ENCODE measurements at regions not wholly inside any gene's neighbourhood (a gene's known extent, or its start where the extent isn't known, plus 50 kb on each side); places are given as distances from the start of the nearest gene placed in this dataset.

GRCh38 chr10:25687521-25687920, 246.5 kb upstream of the MYO3A start:
- ATAC-seq, result no peak
- TF ChIP-seq, protein P1, sequence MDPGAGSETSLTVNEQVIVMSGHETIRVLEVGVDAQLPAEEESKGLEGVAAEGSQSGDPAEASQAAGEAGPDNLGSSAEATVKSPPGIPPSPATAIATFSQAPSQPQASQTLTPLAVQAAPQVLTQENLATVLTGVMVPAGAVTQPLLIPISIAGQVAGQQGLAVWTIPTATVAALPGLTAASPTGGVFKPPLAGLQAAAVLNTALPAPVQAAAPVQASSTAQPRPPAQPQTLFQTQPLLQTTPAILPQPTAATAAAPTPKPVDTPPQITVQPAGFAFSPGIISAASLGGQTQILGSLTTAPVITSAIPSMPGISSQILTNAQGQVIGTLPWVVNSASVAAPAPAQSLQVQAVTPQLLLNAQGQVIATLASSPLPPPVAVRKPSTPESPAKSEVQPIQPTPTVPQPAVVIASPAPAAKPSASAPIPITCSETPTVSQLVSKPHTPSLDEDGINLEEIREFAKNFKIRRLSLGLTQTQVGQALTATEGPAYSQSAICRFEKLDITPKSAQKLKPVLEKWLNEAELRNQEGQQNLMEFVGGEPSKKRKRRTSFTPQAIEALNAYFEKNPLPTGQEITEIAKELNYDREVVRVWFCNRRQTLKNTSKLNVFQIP (CRISPR knock-in tag; IDR thresholded peaks at IDR 0.05; ENCODE audit: borderline replicate concordance, low read depth), result no peak
- no peak for TF ChIP-seq PPARA (CRISPR knock-in tag; IDR thresholded peaks at IDR 0.05; ENCODE audit: borderline replicate concordance)
- TF ChIP-seq CSDC2 (CRISPR knock-in tag; IDR thresholded peaks at IDR 0.05), result no peak
- TF ChIP-seq ZNF565 (CRISPR knock-in tag; conservative IDR thresholded peaks at IDR 0.05; ENCODE audit: low read depth), result no peak
- TF ChIP-seq TCF4 (CRISPR knock-in tag; IDR thresholded peaks at IDR 0.05; ENCODE audit: borderline replicate concordance), result no peak
- no peak for TF ChIP-seq TOX (CRISPR knock-in tag; IDR thresholded peaks at IDR 0.05; ENCODE audit: borderline replicate concordance)
- no peak for TF ChIP-seq ZFP3 (CRISPR knock-in tag; IDR thresholded peaks at IDR 0.05)
- no peak for TF ChIP-seq ISL1 (CRISPR knock-in tag; IDR thresholded peaks at IDR 0.05)
- TF ChIP-seq BACH2 (CRISPR knock-in tag; IDR thresholded peaks at IDR 0.05; ENCODE audit: borderline replicate concordance), result no peak
- TF ChIP-seq TSHZ2 (CRISPR knock-in tag; IDR thresholded peaks at IDR 0.05), result no peak
- TF ChIP-seq SNAI2 (CRISPR knock-in tag; IDR thresholded peaks at IDR 0.05), result no peak
- no peak for TF ChIP-seq ESRRG (CRISPR knock-in tag; IDR thresholded peaks at IDR 0.05)

GRCh38 chr10:25689346-25690100, 244.5 kb upstream of the MYO3A start:
- ATAC-seq, result no peak
- TF ChIP-seq OSR1 (CRISPR knock-in tag; IDR thresholded peaks at IDR 0.05), result no peak
- no peak for TF ChIP-seq ZFP30 (CRISPR knock-in tag; IDR thresholded peaks at IDR 0.05)
- no peak for TF ChIP-seq ZNF8 (CRISPR knock-in tag; IDR thresholded peaks at IDR 0.05)
- no peak for TF ChIP-seq ARNTL (CRISPR knock-in tag; IDR thresholded peaks at IDR 0.05; ENCODE audit: borderline replicate concordance, low read depth)
- TF ChIP-seq, protein P2, sequence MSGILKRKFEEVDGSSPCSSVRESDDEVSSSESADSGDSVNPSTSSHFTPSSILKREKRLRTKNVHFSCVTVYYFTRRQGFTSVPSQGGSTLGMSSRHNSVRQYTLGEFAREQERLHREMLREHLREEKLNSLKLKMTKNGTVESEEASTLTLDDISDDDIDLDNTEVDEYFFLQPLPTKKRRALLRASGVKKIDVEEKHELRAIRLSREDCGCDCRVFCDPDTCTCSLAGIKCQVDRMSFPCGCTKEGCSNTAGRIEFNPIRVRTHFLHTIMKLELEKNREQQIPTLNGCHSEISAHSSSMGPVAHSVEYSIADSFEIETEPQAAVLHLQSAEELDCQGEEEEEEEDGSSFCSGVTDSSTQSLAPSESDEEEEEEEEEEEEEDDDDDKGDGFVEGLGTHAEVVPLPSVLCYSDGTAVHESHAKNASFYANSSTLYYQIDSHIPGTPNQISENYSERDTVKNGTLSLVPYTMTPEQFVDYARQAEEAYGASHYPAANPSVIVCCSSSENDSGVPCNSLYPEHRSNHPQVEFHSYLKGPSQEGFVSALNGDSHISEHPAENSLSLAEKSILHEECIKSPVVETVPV (CRISPR knock-in tag; IDR thresholded peaks at IDR 0.05), result no peak

DNA sequence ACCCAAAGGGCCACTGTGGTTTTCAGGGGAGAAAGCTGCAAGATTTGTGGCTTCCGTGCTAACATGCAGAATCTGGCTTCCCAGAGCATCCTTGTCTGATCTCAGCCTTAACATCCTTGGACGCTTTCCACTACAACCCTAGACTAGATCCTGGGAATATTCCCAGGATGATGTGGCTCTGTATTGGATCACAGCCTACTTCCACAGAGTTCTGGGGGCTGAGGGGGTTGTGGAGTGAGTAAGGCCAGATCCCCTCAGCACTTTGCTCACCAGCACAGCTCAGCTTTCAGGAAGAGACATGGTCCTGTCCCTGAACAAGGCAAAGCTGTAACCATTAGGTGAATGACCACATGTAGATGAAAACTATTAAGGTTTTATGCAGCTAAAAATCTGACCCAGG, 241.3 kb upstream of the MYO3A start:
- no peak for ATAC-seq
- TF ChIP-seq ARNTL (CRISPR knock-in tag; IDR thresholded peaks at IDR 0.05; ENCODE audit: borderline replicate concordance, low read depth), result no peak
- no peak for TF ChIP-seq TSHZ2 (CRISPR knock-in tag; IDR thresholded peaks at IDR 0.05)
- TF ChIP-seq, protein P2 (CRISPR knock-in tag; IDR thresholded peaks at IDR 0.05), result no peak

Data from SK-N-SH treated with all-trans-retinoic acid at 6 μM for 48 hours (cell line).